K562 (cell line): ENCODE measurements at regions not wholly inside any gene's neighbourhood (a gene's known extent, or its start where the extent isn't known, plus 50 kb on each side); places are given as distances from the start of the nearest gene placed in this dataset.

Source experiments
- ATAC-seq: fragments of 200-7000 bp; cut with Tn5 transposase; 3 replicates; pipeline ENCODE4 v1.9.1; 2020; ENCODE audit warnings: moderate library complexity
- BruUV-seq: library from RNA; stranded (reverse); fragments of 400-500 nt; replicated peaks from 2 replicates; lab custom pipeline; 2021; lab: Mats Ljungman, UMichigan
- CTCF ChIA-PET: fragments of 300-600 bp; formaldehyde crosslinking; extraction: SDS; loops from one replicate; lab custom pipeline; 2021; ENCODE audit warnings: low intra/inter-chr PET ratio; lab: Yijun Ruan, JAX
- POLR2A ChIA-PET: fragments of 300-600, 350-650 bp; sonication (Branson Sonifier 250); formaldehyde crosslinking; extraction: SDS; loops from one replicate; lab custom pipeline; 2021; ENCODE audit warnings: antibody characterized with exemption, inconsistent platforms; lab: Yijun Ruan, JAX
- DNase-seq, 4 experiments: peaks; one replicate each; pipeline versions ENCODE4 v3.0.0 to v3.0.0-alpha.2; 2011 to 2018; ENCODE audit warnings: low spot score in 3 of 4, mixed read lengths in 3 of 4; ENCODE audit errors: extremely low read depth in 1 of 4
- FAIRE-seq: peaks from 2 replicates; lab custom pipeline; 2011; peaks lifted over from hg19 to GRCh38; lab: Jason Lieb, UNC
- H2AFZ ChIP-seq: 2 replicates; pipeline ENCODE4 v1.6.0; 2011; ENCODE audit warnings: low read depth, low read length, control low read depth, inconsistent platforms
- H3K27ac ChIP-seq: fragments of 200-600 bp; 3 replicates; pipeline ENCODE4 v1.8.0; 2011; ENCODE audit warnings: low read depth, mild to moderate bottlenecking, control low read depth, inconsistent platforms, low read length, moderate library complexity, mixed read lengths; ENCODE audit errors: extremely low read depth
- H3K27me3 ChIP-seq, 2 experiments: fragments of 300-600 bp in 1 of 2; 2 replicates in 1 of 2; 3 replicates in 1 of 2; pipeline versions ENCODE4 v1.6.0 to v1.8.0; 2011; ENCODE audit warnings: inconsistent platforms in 2 of 2, low read length in 2 of 2, mild to moderate bottlenecking in 1 of 2, mixed read lengths in 1 of 2, moderate library complexity in 1 of 2; ENCODE audit not compliant: control insufficient read depth in 2 of 2, insufficient read depth in 2 of 2
- H3K36me3 ChIP-seq: fragments of 300-600 bp; 3 replicates; pipeline ENCODE4 v1.8.0; 2011; ENCODE audit warnings: mild to moderate bottlenecking, low read length, inconsistent platforms; ENCODE audit not compliant: control insufficient read depth, insufficient read depth
- H3K4me1 ChIP-seq, 2 experiments: fragments of 200-600 bp in 1 of 2; replicated peaks in 1 of 2; 2 replicates in 1 of 2; 3 replicates in 1 of 2; pipeline versions ENCODE4 v1.5.1 to v1.8.0; 2011; ENCODE audit warnings: inconsistent platforms in 2 of 2, low read length in 2 of 2, mild to moderate bottlenecking in 1 of 2, mixed read lengths in 1 of 2, moderate library complexity in 1 of 2; ENCODE audit not compliant: control insufficient read depth in 2 of 2, insufficient read depth in 2 of 2
- H3K4me2 ChIP-seq: 2 replicates; pipeline ENCODE4 v1.6.1; 2011; ENCODE audit warnings: low read length, control low read depth, inconsistent platforms, mixed read lengths; ENCODE audit not compliant: insufficient read depth
- H3K4me3 ChIP-seq: fragments of 200-600 bp; sonication (generic), shearing (Covaris generic); 2 replicates; pipeline ENCODE4 v1.5.1; 2016; ENCODE audit warnings: control low read depth, inconsistent platforms
- H3K79me2 ChIP-seq: fragments of 200-600 bp; 3 replicates; pipeline ENCODE4 v1.8.0; 2011; ENCODE audit warnings: low read length, inconsistent platforms; ENCODE audit not compliant: control insufficient read depth, insufficient read depth
- H3K9ac ChIP-seq, 2 experiments: 2 replicates each; pipeline versions ENCODE4 v1.6.0 to v1.6.1; 2011; ENCODE audit warnings: low read depth in 2 of 2, low read length in 2 of 2, control low read depth in 1 of 2, inconsistent platforms in 1 of 2, mild to moderate bottlenecking in 1 of 2, mixed read lengths in 1 of 2; ENCODE audit not compliant: insufficient read depth in 1 of 2
- H3K9me1 ChIP-seq: one replicate; pipeline ENCODE4 v1.6.0; 2011; ENCODE audit warnings: inconsistent platforms, mild to moderate bottlenecking, low read length, moderate library complexity; ENCODE audit not compliant: control insufficient read depth, insufficient read depth
- H3K9me3 ChIP-seq: replicated peaks from 2 replicates; pipeline ENCODE4 v1.5.1; 2011; ENCODE audit warnings: low read depth, low read length, inconsistent platforms; ENCODE audit not compliant: control insufficient read depth, insufficient read depth
- H4K20me1 ChIP-seq: replicated peaks from 2 replicates; pipeline ENCODE4 v1.6.1; 2011; ENCODE audit warnings: low read length, inconsistent platforms, mixed read lengths; ENCODE audit not compliant: control insufficient read depth, insufficient read depth
- ADNP ChIP-seq: fragments of 200-800 bp; sonication (Bioruptor generic); IDR thresholded peaks from 2 replicates; pipeline ENCODE4 v1.6.1; 2016; ENCODE audit warnings: missing genetic modification characterization, missing compliant biosample characterization
- CBX5 ChIP-seq: IDR thresholded peaks from 2 replicates; pipeline ENCODE4 v1.6.1; 2014; ENCODE audit warnings: low read depth, borderline replicate concordance
- CBX8 ChIP-seq: fragments of 200-600 bp; sonication (generic); IDR thresholded peaks from 2 replicates; pipeline ENCODE4 v1.6.1; 2012; ENCODE audit warnings: borderline replicate concordance, mixed run types, low read depth, mild to moderate bottlenecking, moderate library complexity, mixed read lengths, low read length, control low read depth, inconsistent platforms; ENCODE audit not compliant: poor library complexity, severe bottlenecking; ENCODE audit errors: extremely low read depth
- FOXK2 ChIP-seq, 2 experiments: fragments of 450-650 bp; IDR thresholded peaks in 1 of 2; conservative IDR thresholded peaks in 1 of 2; 2 replicates each; pipeline ENCODE4 v1.6.1; 2016; ENCODE audit warnings: low read depth in 2 of 2, mild to moderate bottlenecking in 1 of 2
- MXI1 ChIP-seq: IDR thresholded peaks from 2 replicates; pipeline ENCODE4 v1.6.1; 2011; ENCODE audit warnings: low read depth, mild to moderate bottlenecking, improper control_type of control experiment, low read length
- NFE2L1 ChIP-seq: fragments of 450-650 bp; IDR thresholded peaks from 2 replicates; pipeline ENCODE4 v1.6.1; 2016; ENCODE audit warnings: missing genetic modification characterization, low read depth, mild to moderate bottlenecking, missing compliant biosample characterization, moderate library complexity, borderline replicate concordance
- NR2C1 ChIP-seq, 2 experiments: fragments of 450-650 bp; IDR thresholded peaks; 2 replicates each; pipeline ENCODE4 v1.6.1; 2017; ENCODE audit warnings: mild to moderate bottlenecking in 2 of 2, antibody characterized with exemption in 1 of 2, inconsistent platforms in 1 of 2, missing compliant biosample characterization in 1 of 2, missing genetic modification characterization in 1 of 2
- PREB ChIP-seq: sonication (generic); formaldehyde crosslinking; IDR thresholded peaks from 2 replicates; pipeline ENCODE4 v1.8.1; 2023; ENCODE audit warnings: mild to moderate bottlenecking, missing genetic modification reagents
- PTBP1 ChIP-seq: fragments of 200-400 bp; formaldehyde crosslinking; IDR thresholded peaks from 2 replicates; pipeline ENCODE4 v1.6.1; 2017; ENCODE audit warnings: low read depth, low read length
- RBBP5 ChIP-seq: fragments of 200-600 bp; sonication (generic); IDR thresholded peaks from 2 replicates; pipeline ENCODE4 v1.6.1; 2012; ENCODE audit warnings: borderline replicate concordance, mild to moderate bottlenecking, low read length, control low read depth, inconsistent platforms; ENCODE audit not compliant: insufficient read depth, poor library complexity, severe bottlenecking
- STAT5B ChIP-seq: fragments of 250-450 bp; sonication (Bioruptor Pico); IDR thresholded peaks from 2 replicates; pipeline ENCODE4 v1.8.0; 2021; ENCODE audit warnings: mild to moderate bottlenecking, inconsistent platforms
- TRIM24 ChIP-seq, 2 experiments: fragments of 450-650 bp; IDR thresholded peaks; 2 replicates each; pipeline ENCODE4 v1.6.1; 2016
- ZBTB5 ChIP-seq: fragments of 450-650 bp; IDR thresholded peaks from 2 replicates; pipeline ENCODE4 v1.6.1; 2017; ENCODE audit warnings: antibody characterized with exemption
- ZNF121 ChIP-seq: sonication (generic); formaldehyde crosslinking; conservative IDR thresholded peaks from 2 replicates; pipeline ENCODE4 v1.8.0; 2022; ENCODE audit warnings: missing genetic modification reagents
- ZNF707 ChIP-seq: fragments of 250-450 bp; sonication (Bioruptor Pico); conservative IDR thresholded peaks from 2 replicates; pipeline ENCODE4 v1.8.0; 2022; ENCODE audit warnings: inconsistent platforms, mild to moderate bottlenecking, moderate library complexity
- ZNF766 ChIP-seq: fragments of 200-800 bp; sonication (Bioruptor generic); conservative IDR thresholded peaks from 2 replicates; pipeline ENCODE4 v1.6.1; 2016; ENCODE audit warnings: missing genetic modification characterization, missing compliant biosample characterization
- WGBS: fragments of 100-300 bp; shearing (Covaris generic); methylation state at CpG from one replicate; pipeline ENCODE4 v1.1.6; 2016; ENCODE audit warnings: low coverage, mixed read lengths; ENCODE audit not compliant: insufficient coverage; ENCODE audit errors: missing lambda C conversion rate; 5-methylcytosine and 5-hydroxymethylcytosine counted together
- in situ Hi-C: fragments of 300-500 bp; cut with MboI; formaldehyde crosslinking; loops from 4 replicates; pipeline ENCODE4 v1.15.0; 2018; ENCODE audit warnings: inconsistent platforms, mixed read lengths
- intact Hi-C: fragments of 100-400 bp; cut with micrococcal nuclease; formaldehyde crosslinking; loops from 2 replicates; pipeline ENCODE4 v1.14.2; 2022

- BruUV-seq: no TSS peak
- Histone ChIP-seq H3K4me2 (no peak overlapping the region), H3K79me2 (no peaks in the 10 kb centered on the region), H3K9me3 (no peaks in the 10 kb centered on the region), H3K27me3 (peaks cover 2 to 6% of the 10 kb centered on the region in 2 experiments; a peak in 3 of 5 replicates), H3K9ac (no peak overlapping the region), H3K9me1 (no peaks in the 10 kb centered on the region), H3K4me1 (no peaks in the 10 kb centered on the region), H2AFZ (no peak overlapping the region), H4K20me1 (no peaks in the 10 kb centered on the region), H3K27ac (no peak overlapping the region), H3K4me3 (no peak overlapping the region), H3K36me3 (no peaks in the 10 kb centered on the region)
- intact Hi-C loops (no loop called here), in situ Hi-C loops (no loop called here)
- DNase-seq (no peak), FAIRE-seq (no peak), ATAC-seq (no peak)
- TF ChIP-seq NFE2L1 (no peak), CBX5 (no peak), TRIM24 (IDR thresholded peaks at IDR 0.05) (no peak), FOXK2 (conservative IDR thresholded peaks at IDR 0.05 in 1 of 2, IDR thresholded peaks at IDR 0.05 in 1 of 2; ENCODE audit: low read depth in 2 of 2) (no peak), ZBTB5 (no peak), RBBP5 (no peak), ZNF121 (CRISPR knock-in tag) (no peak), NR2C1 (IDR thresholded peaks at IDR 0.05) (no peak), NR2C1 (tag; IDR thresholded peaks at IDR 0.05) (no peak), ZNF766 (no peak), PTBP1 (no peak), CBX8 (no peak), STAT5B (CRISPR knock-in tag) (no peak), ZNF707 (CRISPR knock-in tag) (no peak), MXI1 (no peak), ADNP (tag) (no peak), PREB (CRISPR knock-in tag) (no peak)
- under 1% methylated on average over 9 of the region's 9 CpGs for whole genome bisulfite sequencing
- CTCF ChIA-PET: no interaction called here
- POLR2A ChIA-PET: no interaction called here
Measured at GRCh38 chr10:47160261-47160908, 139.6 kb upstream of the GDF10 start.
